GOT3 (cell line): ENCODE measurements at regions not wholly inside any gene's neighbourhood (a gene's known extent, or its start where the extent isn't known, plus 50 kb on each side); places are given as distances from the start of the nearest gene placed in this dataset.
"Not testable (repeated sequence)": the region's sequence is repeated elsewhere in the genome, so short reads cannot be mapped to it uniquely, and the experiment has no call there.

Experiments used
- DNase-seq: peaks from one replicate; lab custom pipeline; 2025; ENCODE audit warnings: mixed read lengths; lab: John Stamatoyannopoulos, UW

DNA sequence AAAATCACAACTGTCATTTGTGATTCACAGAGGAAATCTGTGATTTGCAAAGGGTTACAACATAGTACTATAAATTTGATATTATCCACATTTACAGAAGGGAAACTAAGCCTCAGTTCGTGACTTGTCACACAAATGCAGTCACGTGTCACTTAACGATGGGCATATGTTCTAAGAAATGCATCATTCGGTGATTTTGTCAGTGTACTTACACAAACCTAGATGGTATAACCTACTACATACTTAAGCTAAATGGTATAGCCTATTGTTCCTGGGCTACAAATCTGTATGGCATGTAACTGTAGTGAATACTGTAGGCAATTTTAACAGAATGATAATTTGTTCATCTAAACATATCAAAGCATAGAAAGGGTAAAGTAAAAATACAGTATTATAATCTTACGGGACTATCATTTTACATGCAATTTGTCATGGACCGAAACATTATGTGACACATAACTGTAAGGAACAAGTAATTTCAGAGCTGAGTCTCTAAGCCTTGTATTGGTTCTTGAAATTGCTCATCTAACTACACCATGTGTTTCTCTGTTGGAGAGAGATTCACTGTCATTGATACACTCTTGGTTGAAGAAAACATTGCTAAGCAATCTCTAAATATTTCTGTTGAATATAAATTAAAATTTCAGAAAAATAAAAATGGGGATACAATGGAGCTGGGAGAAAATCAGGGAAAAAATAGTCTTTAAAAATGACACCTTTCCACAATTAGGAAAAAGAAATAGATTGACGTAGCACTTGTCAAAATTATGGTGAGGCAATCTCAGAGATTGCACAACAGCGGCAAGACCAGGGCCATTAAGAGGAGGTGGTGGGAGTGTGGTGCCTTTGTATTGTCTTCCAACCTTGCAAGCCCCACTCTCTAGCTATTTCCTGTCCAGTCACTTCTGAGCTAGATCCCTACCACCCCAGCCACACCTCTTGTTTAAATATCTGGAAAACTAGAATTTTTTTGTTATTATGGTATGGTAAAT, 645.8 kb upstream of the TBL1XR1 start:
- no peak for DNase-seq

DNA sequence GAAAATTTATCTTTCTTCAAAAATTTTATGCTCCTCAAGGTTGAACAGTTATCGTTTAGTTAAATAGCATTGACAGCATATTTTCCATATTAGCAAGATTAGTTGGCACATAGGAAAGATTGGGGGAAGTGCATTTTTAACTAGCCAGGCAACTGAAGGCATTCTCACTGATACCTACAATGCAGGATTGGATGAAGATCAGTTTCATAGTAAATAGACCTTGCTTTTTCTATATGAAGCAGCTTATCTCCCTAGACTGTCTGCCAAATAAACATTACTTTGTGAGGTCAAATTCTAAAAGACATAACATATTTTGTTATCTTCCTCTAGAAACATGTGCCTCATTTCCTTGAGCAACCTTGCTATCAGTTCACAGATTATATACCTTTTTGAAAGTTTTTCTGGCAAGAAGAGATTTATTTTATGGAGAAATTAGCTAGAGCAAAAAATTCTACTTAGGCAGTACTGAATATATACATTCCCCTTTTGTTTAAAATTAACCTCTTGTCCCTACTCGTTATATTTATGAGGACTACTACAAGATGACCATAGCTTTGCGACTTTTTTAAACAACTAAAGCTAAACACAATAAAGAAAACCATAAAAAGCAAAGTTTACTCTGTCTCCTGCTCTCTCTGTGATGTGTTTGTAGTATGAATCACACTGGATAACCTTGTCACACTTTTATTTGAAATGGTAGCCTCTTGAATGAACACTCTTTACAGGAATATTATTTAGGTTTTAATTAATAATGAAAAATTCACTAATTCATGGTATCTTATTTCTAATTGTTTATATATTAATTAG, 654.9 kb upstream of the TBL1XR1 start:
- DNase-seq, result no peak

DNA sequence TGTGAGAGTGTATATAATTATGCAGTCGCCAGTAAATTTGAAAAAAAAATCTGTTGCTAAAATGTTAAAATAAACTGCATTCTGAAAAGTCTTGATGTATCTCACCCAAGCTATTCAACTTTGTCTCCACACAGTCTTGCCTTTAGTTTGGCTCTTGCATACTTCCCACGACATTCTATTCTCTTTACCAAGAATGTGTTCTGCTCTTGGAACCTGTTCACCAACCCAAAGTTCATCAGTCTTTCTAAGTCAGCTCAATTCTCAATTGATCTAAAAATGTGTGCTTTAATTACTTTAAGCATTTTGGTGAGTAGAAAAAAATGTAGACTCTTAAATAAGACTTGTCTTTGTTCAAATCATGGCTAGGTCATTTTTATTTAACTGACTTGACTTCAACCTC, 657.7 kb upstream of the TBL1XR1 start:
- no peak for DNase-seq

DNA sequence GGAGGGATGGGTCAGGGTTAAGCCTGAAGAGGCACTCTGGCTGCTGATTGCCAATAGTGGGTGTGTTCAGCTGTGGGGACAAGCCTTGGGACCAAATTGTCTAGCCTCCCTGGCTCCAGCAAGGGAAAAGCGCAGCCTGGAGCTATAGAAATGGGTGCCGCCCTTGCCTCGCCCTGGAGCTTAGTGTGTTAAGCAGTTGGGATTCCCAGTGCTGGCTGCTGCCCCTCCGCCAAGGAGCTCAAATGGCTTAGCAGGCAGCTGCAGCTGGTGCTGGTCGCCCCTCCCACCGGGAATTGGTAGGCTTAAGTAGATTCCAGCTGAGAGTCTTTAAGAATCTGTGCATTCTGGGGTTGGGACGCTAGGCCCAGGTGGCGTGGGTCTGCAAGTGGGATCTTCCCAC, 662.9 kb upstream of the TBL1XR1 start:
- DNase-seq, result no peak

DNA sequence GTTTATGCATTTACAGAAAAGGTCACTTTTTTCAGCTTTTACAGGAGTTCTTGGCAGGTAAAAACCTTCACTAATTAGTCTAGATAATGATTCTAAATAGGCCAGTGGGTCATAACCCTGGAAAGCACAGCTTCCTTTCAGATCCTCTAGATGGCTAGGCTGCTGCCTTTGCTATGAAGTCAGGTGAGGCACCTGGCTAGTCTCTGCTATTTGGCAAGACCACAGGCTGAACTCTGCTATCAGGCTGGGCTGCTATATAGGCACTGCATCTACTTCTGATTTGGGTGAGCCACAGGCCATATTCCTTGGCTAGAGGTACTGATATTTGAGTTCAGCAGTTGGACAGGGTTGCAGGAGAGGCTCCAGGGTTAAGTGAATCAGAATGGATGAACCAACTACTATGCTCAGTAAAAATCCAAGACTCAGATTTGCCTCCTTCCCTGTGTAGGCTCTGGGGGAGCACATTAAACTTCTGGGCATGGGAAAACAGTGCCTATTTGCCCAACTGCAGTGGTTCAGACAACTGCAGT, 665.7 kb upstream of the TBL1XR1 start:
- DNase-seq, result no peak

DNA sequence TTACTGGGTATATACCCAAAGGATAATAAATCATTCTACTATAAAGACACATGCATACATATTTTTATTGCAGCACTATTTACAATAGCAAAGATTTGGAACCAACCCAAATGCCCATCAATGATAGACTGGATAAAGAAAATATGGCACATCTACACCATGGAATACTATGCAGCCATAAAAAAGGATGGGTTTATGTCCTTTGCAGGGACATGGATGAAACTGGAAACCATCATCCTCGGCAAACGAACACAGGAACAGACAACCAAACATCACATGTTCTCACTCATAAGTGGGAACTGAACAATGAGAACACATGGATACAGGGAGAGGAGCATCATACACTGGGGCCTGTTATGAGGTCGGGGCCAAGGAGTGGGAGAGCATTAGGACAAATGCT, 665.0 kb upstream of the KCNMB2 start:
- not testable (repeated sequence) for DNase-seq

DNA sequence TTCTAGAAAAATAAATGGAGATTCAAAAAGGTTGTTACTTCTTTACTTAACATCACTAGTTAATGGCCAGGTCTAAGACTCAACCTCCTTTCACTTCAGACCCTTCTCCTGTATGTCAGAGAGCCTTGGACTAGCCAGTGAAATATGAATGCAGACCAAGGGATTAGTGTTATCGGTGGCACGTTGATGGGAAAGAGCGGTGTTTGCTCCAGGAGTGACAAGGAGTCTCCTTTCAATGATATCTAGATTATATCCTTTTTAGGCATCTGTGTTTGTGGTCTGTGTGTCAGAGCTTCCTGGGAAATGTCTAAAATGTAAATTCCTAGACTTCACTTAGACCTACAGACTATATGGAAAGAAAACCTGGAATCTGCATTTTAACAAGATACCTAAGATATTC, 658.0 kb upstream of the KCNMB2 start:
- no peak for DNase-seq

DNA sequence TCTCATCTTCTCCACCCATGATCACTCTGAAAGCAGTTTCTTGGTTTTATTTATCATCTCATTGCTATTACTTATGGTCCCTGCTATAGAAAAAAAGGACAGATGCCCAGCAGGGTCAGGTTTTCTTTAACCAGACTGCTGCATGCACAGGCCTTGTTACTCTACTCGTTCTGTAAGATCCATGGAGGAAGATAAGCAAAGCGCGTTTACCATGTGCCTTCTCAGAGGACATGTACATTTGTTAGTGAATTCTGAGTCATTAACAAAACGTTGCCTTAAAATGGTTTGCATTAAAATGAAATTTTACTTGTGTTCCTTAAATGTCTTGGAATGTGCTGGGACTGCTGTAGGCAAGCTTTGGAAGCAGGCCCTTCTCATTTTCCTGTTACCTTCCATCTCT, 657.3 kb upstream of the KCNMB2 start:
- no peak for DNase-seq

DNA sequence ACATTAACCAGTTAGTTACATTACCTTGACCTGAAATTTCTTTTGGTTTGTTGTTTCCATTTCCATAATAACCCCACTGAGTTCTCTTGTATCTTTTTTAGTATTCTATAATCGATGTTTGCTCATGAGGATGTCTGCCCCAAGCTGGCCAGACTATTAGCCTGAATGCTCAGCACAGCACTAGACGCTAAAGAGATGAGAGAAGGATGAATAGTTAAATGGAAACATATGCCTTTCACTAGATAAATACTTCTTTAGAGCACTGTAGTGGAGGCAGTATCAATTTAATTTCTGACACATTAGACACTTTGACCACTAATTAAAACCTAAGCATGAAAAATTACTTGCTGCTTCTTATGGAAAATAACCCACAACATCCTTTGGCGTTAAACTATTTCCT, 654.9 kb upstream of the KCNMB2 start:
- no peak for DNase-seq

DNA sequence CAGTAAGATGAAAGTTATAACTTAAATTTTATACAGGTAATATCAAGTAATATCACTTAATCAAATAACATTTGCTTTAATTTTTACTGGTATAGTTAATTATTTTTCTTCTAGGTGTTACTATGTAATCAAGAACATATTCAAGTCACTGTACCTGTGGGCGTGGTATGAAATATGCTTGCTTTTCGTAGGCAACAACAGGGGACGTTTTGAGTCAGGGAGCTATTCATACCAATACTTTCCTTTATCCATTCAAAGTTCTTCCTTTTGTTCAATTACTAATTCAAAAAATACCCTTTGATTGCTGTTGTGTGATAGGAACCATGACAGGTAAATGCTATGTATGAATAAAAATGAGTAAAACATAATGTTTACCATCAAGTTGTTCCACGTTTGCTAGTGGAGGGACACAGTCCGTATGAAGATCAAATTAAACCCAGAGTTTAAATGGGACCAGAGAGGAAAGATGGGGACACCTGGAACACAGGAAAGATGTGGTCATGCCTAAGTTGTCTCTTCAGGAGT, 654.0 kb upstream of the KCNMB2 start:
- DNase-seq, result no peak

DNA sequence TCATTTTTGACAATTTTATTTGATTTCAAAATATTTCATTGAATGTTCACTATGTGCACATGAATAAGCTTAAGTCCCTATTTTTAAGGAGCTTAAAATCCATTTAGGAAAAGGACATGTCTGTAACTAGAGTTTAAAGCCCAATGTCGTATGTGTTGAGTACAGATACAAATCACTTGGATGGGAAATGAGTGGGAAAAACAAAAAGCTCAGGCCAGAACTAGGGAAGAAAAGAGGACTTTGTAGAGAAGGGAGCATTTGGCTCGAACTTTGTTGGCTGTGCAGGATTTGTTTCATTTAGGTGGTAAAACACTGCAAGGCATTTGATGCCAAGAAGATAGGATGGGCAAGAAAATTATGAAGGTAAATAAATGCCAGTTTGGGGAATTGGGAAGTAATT, 653.1 kb upstream of the KCNMB2 start:
- no peak for DNase-seq

DNA sequence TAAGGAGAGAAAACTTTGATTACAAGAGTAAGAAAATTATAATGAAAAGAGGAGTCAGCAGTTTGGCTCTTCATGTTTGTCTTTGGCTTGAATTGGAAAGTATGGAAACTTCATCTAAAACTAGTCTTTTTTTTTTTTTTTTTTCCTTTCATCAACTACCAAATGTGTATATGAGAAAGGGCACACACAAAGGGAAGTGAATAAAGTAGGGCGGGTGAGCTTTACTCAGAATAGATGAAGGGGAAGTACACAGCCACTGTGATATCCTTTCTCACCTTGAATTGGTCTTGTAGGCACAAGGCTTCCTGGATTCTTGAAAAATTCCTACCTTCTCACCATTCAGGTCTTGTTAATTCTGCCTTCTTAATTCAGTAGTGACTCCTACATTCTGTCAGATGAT, 652.3 kb upstream of the KCNMB2 start:
- no peak for DNase-seq

DNA sequence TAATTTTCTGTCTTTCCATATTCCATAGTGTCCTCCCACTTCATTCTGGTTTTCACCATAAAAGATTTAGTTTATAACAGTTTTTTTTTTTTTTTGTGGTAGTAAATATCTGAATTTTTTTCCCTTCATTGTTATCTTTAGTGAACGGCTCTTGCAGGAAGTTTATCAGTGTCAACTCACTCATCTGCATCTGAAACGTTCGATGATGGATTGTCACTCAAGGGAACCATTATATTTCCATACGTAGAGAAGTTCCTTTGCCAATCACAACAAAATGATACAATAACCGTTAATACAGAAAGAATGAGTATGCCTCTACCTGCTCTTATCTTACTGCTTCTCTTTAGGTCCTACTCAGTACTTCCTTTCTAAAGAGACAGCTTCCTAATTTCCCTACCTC, 651.2 kb upstream of the KCNMB2 start:
- no peak for DNase-seq

DNA sequence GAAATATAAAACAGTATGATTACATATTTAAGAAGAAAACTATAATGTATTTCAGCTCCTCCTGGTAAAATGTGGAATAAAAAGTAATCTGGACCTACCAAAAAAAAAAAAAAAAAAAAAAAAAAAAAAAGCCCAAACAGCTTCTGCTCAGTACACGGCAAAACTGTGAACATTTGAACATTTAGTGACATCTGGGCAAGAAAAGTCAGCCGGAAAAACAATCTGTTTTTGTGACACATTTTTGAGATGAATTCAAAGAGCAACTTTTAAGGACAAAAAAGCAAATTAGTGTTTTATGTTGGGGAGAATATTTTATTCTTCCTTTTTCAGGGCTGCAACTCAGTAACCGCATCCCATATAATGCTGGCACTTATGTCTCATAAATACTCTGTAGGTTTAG, 649.7 kb upstream of the KCNMB2 start:
- DNase-seq, result no peak

DNA sequence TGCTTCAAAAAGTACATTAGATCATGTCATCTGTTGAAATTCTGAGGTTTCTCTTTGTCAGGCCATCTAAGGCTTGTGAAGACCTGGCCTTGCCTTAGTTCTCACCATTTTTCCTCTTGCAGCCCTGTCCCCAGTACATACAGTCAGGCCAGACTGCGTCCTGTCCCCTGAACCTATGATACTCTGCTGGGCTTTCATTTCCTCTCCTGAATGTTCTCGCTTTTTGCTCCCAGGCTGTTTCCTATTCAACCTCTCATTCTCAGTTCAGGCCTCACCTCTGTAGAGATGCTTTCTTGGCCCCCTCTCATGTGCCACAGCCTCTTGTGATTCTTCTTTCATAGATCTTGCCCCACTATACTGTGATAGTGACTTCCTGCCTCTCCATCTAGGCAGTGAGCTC, 648.8 kb upstream of the KCNMB2 start:
- DNase-seq, result no peak

DNA sequence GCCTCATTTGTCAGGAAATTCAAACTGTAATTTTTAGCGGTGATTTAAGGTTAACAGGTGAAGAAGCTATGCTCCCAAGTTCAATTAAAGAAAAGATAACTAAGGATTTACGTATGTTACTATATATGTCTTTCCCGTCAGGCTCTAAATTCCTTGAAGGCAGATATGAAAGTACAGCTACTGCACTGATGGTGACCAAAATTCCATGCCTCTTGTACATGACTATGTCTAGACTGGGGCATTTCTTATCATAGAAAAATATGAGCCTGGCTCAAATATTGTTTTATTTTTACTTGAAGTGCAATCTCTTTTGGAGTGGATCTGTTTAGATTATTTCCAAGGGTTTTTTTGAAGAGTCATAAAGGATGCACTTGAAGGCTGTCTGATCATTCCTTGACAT, 647.1 kb upstream of the KCNMB2 start:
- no peak for DNase-seq

DNA sequence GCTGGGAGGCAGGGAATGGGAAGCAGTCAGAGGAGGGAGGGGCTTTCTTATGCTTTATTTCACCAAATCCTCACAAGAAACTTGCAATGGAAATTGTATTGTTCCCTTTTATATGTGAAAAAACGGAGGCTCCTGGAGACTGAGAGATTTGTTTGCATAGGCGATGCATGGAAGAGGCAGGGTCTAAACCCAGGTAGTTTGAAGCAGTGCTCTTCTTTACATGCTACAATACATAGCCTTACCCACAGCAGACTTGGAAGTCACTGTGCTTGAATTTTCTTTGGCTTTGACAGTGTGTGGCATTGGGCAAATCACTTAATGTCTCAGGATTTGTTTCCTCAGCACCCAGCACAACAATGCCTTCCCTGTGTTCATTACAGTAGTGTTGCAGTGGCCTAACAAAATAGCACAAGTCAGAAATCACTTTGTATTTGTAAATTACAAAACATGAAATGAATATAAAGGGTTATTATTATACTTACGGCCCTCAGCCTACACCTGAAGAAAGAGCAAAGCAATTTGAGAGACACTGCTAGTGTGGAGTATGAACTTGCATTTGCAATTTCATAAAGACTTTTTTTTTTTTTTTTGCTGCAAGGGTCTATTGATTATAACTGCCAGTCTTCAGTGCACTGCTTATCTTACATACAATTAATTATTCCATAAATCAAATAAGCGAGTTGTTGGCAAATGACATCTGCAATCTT, 646.4 kb upstream of the KCNMB2 start:
- no peak for DNase-seq

DNA sequence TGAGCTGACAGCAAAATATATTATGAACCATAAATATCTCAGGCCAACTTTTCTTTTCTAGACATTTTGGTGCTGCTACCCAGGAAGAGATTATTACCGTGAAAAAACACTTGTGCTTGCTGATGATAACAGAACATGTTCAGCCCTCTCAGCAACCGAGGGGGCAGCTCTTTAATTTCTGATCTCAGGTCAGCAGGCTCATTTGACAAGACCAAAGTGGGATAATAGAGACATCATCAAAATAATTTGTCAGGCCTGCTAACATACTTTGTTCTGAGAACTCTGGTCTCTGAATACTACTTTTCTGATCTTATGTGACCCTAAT, 645.9 kb upstream of the KCNMB2 start:
- no peak for DNase-seq

DNA sequence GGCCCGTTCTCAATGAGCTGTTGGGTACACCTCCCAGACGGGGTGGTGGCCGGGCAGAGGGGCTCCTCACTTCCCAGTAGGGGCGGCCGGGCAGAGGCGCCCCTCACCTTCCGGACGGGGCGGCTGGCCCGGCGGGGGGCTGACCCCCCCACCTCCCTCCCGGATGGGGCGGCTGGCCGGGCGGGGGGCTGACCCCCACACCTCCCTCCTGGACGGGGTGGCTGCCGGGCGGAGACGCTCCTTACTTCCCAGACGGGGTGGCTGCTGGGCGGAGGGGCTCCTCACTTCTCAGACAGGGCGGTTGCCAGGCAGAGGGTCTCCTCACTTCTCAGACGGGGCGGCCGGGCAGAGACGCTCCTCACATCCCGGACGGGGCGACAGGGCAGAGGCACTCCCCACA, 644.7 kb upstream of the KCNMB2 start:
- not testable (repeated sequence) for DNase-seq

DNA sequence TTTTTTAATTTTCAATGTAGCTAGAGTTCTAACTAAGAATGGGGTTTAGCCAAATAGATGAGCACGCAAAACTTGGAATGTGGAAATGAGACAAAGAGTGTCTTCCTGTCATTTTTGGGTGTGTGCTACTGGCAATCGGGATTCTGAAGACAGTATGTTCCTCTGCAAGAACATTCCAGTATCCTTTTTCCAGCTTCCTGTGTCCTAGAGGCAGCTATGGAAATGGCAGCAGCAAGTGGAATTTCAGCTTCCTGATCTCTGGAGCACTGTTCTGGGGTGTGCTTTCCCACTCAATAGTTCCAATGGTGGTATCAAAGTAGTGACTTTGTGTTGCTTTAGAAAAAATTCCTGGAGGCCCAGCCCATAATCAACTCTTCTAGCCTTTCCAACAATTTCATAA, 642.9 kb upstream of the KCNMB2 start:
- DNase-seq, result no peak

DNA sequence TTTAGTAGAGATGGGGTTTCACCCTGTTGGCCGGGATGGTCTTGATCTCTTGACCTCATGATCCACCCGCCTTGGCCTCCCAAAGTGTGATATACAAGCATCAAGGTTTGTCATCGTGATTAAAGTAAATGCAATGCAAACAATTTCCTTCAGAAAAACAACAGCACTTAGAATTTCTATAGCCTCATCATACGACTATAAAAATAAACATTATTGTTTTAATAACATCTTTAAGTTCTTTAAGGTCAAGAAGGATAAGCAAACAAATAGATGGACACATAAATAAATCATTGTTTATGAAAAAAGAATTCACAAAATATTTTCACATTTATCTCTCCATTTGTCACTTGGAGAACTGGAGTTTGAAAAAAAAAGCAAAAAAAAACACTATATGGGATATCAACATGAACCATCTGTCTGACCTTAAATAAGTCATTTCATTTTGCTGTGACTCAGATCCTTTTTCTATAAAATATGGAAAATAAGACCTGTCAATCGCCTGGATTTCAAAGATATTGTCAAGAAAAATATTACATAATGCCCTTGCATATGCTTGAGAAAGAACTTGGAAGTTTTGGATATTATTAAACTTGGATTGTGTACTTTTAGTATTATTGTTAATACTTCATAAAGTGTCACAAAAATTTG, 642.0 kb upstream of the KCNMB2 start:
- DNase-seq, result no peak

DNA sequence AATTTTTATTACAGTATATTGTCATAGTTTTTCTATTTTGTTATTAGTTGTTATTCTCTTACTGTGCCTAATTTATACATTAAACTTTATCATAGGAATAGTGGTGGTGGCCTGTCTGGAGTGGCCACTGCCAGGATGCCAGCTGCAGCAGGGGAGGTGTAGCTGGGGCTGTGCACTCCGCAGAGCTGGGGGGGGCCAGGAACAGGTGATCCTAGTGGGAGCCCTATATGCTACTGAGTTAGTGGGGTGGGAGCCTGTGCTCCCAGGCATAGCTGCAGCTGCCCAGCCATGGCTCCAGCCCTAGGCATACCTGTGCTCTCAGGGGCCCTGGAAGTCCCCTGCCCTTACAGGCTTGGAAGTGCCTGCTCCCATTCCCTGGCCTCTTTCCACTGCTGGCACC, 638.1 kb upstream of the KCNMB2 start:
- no peak for DNase-seq
